Peyer's patch (tissue), 4 donors: ENCODE measurements at regions not wholly inside any gene's neighbourhood (a gene's known extent, or its start where the extent isn't known, plus 50 kb on each side); places are given as distances from the start of the nearest gene placed in this dataset.

Experiments used
- CTCF ChIP-seq, 6 experiments: fragments of 450-650 bp in 4 of 6; fragments of 200-600 bp in 2 of 6; sonication (generic) in 1 of 6; IDR thresholded peaks; one replicate each; pipeline ENCODE4 v1.5.1; 2017 to 2019; ENCODE audit warnings: antibody characterized with exemption in 6 of 6, mild to moderate bottlenecking in 3 of 6, moderate library complexity in 1 of 6
- POLR2A ChIP-seq, 2 donors: fragments of 450-650 bp; IDR thresholded peaks; one replicate each; pipeline ENCODE4 v1.5.1; 2017; ENCODE audit warnings: antibody characterized with exemption in 2 of 2, mild to moderate bottlenecking in 2 of 2, moderate library complexity in 2 of 2

- no peak for TF ChIP-seq CTCF (IDR thresholded peaks at IDR 0.05)
- no peak for TF ChIP-seq POLR2A (IDR thresholded peaks at IDR 0.05)
Observed at GRCh38 chr4:84381759-84382158, 117.3 kb downstream of the NKX6-1 start.
